GM03348 (cell line): ENCODE measurements at regions not wholly inside any gene's neighbourhood (a gene's known extent, or its start where the extent isn't known, plus 50 kb on each side); places are given as distances from the start of the nearest gene placed in this dataset.
"Not testable (repeated sequence)": the region's sequence is repeated elsewhere in the genome, so short reads cannot be mapped to it uniquely, and the experiment has no call there.

Source experiments
- DNase-seq: peaks from one replicate; pipeline ENCODE4 v3.0.0; 2012; ENCODE audit warnings: low spot score

DNA sequence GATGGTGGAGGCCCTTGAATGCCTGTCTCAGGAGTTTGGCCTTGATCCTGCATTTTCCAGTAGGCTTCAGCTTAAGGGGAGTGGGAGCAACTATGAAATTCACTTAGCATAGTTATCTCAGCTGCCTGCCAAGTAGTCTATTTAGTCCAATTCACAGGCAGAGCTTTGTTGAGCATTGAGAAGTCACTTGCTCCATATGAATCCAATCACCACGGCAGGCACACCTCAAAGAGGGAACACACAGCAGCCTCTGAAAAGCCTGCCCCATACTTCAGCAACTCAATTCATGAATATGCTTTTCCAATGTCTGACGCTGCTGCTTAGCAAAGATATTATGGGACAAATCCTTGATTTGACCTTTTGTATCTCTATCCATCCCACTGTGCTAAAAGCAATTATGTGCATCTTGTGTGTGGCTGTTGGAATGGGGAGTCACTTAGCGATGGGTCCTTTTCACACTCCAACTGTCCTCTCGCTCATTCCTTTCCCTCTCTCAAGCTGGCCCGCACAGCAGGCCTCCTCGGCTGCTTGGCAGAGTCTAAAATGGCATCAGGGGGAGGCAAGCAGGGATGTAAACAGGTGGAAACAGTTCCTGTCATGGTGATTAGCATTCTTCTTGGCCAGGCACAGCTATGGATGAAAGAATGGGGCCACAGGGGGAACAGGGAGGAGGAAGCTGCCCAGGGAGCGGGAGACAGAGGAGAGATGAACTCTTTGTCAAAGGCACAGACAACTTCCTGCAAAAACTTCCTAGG lies 56.0 kb upstream of the LRPPRC start:
- DNase-seq: no peak

DNA sequence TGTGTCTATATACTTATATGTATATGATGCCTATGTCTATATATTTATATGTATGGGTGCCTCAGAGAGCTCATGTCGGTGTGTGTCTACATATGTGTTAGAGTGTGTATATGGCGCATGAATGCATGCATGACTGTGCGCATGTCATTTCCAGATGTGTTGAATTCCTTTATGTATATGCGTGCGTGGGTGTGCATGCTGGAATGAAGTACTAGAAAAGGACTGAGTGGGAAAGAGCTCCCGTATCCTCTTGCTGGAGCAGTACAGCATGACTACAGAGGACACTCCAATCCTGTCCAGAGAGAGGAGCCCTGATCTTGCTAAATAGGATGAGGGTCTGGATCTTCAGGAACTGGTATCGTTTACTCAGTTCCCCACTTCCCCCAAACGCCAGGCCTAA lies 56.8 kb upstream of the LRPPRC start:
- DNase-seq: no peak

DNA sequence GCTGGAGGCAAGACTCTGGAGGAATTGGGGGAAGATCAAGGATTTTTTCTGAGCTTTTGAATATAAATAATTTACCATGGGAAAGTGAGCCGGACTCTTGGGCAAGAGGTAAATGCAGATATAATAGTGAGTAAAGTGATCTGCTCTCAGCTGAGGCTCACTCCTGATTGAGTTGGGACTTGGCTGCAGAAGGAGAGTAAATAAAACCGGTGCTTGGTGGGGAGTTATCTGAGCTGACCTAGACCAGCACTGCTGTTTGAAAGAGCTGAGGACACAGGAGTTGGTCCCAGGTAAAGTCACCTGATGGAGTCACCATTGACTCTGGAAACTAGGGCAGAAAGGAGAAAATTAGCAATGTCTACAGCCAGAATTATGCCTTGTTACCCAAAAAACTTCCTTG lies 57.3 kb upstream of the LRPPRC start:
- DNase-seq: no peak

DNA sequence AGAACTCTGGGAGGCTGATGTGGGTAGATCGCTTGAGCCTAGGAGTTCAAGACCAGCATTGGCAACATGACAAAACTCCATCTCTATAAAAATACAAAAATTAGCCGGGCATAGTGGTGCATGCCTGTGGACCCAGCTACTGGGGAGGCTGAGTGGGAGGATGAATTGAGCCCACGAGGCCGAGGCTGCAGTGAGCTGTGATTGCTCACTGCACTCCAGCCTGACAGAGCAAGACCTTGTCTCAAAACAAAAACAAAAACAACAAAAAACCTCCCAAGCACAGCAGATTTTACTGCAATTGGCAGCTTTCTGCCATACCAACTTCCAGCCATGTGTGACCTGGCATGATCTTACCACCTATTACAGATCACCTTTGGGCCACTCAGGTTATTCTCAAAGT lies 57.7 kb upstream of the LRPPRC start:
- DNase-seq: no peak

DNA sequence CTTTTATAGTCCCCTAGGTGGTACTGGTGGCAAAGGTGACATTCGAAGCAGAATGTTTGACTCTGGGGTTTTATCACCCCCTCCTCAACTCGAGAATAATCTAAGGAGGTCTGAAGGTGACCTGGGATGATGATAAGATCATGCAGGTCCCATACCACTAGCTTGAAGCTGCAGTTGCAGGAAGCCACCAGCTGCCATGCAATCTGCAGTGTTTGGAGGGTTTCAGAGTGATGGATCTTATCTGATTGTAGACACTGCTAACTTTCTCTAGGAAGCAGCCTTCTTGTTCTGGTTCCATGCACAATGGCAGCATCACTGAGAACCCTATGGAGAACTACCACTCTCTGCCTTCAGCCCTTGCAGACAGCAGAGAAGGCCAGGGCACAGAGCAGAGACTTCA lies 59.4 kb upstream of the LRPPRC start:
- no peak for DNase-seq

DNA sequence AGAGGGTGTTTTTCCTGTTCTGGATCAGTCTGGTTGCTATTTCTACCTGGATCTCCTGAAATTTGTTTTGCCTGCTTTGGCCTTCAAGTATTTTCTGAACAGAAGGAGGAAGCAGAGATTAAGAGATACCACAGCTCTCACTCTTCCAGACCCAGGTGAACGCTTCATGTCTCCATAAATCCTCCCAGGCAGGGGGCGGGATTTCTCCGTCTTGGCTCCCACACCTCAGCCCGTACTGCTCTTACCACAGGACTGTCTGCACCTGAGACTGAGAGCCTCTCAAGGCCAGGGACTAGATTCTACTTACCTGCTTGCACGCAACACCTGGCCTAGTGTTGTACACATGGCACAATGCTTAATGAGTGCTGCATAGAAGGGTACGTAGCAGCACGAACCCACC lies 59.9 kb upstream of the LRPPRC start:
- DNase-seq: no peak

DNA sequence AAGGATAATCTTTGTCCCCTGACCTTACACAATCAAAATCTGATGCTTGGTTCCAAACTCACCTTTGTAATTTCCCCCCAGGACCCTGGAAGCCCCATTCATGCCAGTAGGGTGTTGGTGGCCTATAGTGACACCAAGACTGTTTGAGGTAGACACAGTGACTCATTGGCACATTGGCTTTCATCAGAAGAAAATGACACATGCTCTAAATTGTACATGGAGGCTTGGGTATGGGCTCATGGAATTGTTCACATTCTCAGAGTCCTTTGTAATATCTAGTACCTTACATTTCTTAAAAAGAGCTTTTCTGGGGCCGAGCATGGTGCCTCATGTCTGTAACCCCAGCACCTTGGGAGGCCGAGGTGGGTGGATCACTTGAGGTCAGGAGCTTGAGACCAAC lies 61.2 kb upstream of the LRPPRC start:
- DNase-seq: no peak

DNA sequence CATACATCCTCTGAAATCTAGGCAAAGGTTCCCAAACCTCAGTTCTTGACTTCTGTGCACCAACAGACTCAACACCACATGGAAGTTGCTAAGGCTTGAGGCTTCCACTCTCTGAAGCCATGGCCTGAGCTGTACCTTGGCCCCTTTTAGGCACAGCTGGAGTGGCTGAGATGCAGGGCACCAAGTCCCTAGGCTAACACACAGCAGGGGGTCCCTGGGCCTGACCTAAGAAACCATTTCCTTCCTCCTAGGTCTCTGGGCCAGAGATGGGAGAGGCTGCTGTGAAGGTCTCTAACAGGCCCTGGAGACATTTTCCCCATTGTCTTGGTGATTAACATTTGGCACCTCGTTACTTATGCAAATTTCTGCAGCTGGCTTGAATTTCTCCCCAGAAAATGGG lies 64.5 kb upstream of the LRPPRC start:
- DNase-seq: not testable (repeated sequence)

DNA sequence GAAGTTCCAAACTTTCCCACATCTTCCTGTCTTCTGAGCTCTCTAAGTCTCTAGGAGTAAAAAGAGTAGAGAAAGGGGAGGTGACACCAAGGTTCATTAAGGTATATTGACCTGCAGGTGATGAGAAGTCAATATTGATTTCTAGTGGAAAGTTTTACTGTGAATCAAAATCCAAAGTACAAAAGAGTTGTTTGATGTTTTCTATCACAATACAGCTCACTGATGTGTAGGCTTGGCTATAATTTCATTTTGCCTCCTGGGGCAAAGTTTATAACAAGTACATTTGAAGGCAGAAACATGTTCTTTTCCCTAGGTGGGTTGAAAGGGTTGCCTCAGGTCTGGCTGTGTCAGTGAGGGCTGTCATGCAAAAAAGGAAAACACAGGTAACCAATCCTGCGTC lies 65.2 kb upstream of the LRPPRC start:
- no peak for DNase-seq

DNA sequence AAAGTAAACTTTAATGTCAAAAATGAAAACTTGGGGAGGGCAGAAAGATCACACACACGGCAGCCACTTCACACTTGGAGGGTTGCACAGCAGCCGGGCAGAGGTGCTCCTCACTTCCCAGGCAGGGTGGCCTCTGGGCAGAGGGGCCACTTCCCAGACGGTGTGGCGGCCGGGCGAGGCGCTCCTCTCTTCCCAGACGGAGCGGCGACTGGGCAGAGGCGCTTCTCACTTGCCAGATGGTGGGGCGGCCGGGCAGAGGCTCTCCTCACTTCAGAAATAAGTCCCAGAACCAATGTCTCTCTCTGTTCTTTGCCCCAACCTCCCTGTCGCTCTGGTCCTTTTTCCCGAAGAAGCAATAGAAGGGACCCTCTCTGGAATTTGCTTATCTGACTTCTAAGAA lies 65.7 kb upstream of the LRPPRC start:
- DNase-seq: no peak

DNA sequence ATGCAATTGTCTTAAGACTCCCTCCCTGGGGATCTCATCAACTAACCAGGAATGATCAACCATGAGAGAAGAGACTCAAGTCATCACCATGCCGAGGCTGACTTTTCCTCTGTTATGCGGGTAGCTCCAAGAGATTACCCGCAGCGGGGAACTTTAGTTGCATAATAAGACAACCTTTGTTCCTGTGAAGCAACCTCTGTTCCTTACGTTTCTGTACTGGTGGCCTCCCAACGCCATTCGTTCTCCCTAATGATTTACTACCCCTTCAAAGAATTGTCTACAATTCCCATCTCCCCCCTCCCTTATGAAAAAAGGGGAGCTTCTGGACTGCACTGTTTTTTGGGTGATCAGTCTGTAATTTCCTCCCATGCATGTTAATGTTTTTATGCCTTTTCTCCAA lies 66.1 kb upstream of the LRPPRC start:
- no peak for DNase-seq

DNA sequence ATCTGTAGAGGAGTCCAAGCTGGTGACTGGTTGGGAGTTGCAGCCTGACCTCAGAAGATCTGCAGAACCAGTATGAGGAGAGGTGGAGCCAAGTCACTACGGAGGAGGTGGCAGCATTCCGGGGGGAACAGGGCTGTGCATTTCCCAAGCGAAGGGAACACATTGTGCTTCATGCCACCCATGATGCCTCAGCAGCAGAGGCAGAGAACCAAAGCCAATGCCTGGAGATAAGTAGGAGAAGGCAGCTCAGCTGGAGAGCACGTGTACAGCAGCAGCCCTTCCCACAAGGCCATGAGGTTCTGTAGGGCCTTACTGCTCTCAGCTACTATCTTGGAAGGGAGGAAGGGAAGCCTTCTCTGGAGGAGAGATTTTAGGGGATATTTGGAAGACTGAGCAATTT lies 67.2 kb upstream of the LRPPRC start:
- DNase-seq: no peak

DNA sequence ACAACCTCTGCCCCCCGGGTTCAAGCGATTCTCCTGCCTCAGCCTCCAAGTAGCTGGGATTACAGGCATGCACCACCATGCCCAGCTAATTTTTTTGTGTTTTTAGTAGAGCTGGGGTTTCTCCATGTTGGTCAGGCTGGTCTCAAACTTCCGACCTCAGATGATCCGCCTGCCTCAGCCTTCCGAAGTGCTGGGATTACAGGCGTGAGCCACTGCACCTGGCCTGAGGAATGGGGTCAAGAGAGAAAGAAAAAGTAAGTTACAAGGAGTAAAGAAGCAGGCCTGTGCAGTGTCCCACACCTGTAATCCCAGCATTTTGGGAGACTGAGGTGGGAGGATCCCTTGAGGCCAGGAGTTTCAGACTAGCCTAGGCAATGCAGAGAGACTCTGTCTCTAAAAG lies 68.5 kb upstream of the LRPPRC start:
- not testable (repeated sequence) for DNase-seq

DNA sequence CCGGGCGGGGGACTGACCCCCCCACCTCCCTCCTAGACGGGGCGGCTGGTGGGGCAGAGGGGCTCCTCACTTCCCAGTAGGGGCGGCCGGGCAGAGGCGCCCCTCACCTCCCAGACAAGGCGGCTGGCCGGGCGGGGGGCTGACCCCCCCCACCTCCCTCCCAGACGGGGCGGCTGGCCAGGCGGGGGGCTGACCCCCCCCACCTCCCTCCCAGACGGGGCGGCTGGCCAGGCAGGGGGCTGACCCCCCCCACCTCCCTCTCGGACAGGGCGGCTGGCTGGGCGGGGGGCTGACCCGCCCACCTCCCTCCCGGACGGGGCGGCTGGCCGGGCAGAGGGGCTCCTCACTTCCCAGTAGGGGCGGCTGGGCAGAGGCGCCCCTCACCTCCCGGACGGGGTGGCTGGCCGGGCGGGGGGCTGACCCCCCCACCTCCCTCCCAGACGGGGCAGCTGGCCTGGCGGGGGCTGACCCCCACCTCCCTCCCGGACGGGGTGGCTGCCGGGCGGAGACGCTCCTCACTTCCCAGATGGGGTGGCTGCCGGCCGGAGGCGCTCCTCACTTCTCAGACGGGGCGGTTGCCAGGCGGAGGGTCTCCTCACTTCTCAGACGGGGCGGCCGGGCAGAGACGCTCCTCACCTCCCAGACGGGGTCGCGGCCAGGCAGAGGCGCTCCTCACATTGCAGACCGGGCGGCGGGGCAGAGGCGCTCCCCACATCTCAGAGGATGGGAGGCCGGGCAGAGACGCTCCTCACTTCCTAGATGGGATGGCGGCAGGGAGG lies 71.4 kb upstream of the LRPPRC start:
- not testable (repeated sequence) for DNase-seq

DNA sequence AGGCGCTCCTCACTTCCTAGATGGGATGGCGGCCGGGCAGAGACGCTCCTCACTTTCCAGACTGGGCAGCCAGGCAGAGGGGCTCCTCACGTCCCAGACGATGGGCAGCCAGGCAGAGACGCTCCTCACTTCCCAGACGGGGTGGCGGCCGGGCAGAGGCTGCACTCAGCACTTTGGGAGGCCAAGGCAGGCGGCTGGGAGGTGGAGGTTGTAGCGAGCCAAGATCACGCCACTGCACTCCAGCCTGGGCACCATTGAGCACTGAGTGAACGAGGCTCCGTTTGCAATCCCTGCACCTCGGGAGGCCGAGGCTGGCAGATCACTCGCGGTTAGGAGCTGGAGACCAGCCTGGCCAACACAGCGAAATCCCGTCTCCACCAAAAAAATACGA lies 72.0 kb upstream of the LRPPRC start:
- not testable (repeated sequence) for DNase-seq

DNA sequence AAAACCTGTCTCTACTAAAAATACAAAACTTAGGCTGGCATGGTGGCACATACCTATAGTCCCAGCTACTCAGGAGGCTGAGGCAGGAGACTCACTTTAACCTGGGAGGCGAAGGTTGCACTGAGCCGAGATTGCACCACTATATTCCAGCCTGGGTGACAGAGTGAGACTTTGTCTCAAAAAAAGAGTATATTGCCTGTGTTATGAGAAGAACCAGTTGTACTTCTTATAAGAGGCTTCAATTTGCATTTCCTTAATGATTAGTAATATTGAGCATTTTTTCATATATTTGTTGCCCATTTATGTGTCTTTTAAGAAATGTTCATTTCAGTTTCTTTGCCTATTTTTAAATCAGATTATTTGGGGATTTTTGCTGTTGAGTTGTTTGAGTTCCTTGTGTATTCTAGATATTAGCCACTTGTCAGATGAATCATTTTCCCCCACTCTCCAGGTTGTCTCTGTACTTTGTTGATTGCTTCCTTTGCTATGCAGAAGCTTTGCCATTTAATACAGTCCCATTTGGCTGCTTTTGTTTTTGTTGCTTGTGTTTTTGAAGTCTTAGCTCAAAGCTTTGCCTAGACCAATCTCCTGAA lies 75.8 kb upstream of the LRPPRC start:
- DNase-seq: no peak

DNA sequence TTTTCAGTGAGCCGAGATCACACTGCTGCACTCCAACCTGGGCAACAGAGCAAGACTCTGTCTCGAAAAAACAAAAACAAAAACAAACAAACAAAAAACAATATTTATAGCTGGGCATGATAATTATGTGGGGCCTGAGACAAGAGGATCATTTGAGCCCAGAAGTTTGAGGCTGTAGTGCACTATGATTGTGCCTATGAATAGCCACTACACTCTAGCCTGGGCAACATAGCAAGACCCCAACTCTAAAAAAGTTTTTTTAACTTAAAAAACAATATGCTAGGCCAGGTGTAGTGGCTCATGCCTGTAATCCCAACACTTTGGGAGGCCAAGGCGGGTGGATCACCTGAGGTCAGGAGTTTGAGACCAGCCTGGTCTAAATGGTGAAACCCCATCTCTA lies 77.9 kb upstream of the LRPPRC start:
- not testable (repeated sequence) for DNase-seq

DNA sequence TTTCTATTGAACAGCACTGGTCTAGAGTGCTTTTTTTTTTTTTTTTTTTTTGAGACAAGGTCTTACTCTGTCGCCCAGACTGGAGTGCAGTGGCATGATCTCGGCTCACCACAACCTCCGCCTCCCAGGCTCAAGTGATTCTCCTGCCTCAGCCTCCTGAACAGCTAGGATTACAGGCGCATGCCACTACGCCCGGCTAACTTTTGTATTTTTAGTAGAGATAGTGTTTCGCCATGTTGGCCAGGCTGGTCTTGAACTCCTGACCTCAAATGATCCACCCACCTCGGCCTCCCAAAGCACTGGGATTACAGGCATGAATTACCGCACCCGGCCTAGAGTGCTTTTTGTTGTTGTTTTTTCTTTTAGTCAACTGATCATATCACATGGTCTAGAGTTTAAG lies 79.0 kb upstream of the LRPPRC start:
- DNase-seq: not testable (repeated sequence)

DNA sequence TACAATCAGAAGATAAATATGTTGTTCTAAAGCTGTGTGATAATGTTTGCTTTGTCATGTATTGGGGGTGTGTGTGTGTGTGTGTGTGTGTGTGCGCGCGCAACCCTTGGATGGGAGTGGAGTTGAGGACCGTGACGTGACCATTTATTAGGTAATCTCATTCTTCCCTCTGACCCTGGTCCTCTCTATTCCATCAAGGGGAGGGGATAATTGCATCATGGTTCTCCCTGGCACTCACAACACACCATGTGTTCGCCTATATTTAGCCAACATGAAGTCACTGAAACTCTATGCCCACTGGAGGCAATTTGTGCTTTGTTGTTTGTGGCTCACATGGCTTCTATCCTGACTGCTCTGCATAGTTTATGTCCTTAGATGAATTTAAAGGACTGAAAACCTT lies 79.8 kb upstream of the LRPPRC start:
- peak; percentile 69 for DNase-seq

DNA sequence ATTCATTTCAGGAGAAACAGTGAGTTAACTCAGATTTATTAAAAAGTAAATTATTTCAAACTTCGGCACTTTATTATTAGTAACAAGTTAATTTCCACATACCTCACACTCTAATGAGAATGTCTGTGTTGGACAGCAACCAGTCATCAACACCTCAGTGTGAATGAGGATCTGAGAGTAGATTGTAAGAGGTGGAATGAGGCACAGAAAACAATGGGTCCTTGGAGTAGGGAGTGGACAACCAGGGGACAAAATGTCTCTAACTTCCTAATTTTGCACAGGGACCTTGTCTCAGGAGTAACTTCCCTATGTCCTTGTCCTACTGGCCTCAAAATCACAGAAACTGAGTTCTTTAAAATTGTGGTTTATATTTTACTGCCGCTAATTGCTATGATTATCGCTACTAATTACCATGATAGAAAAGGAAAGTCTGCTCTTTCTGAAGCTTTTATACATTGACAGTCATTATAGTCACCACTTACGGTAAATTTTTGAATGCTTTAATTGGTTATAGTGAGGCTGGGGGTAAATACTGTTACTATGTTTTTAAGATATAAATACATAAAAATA lies 82.2 kb upstream of the LRPPRC start:
- no peak for DNase-seq

DNA sequence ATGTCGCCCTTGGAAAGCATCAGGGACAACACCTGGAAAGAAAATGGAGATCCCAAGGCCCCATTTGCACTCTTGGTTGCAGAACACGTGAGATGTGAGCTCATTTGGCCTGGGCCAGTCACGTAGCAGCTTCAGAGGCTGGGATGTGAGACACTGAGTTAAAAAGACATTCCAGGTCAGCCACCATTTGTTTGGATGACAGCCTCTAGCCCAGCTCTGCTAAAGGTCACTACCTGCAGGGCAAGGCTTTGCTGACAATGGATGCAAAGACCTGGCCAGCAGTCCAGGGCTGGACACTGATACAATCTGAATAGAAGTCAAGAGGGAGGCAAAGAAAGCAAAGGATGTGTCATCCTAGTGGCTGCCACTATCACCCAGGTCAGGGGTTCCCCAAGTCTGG lies 83.9 kb upstream of the LRPPRC start:
- no peak for DNase-seq

DNA sequence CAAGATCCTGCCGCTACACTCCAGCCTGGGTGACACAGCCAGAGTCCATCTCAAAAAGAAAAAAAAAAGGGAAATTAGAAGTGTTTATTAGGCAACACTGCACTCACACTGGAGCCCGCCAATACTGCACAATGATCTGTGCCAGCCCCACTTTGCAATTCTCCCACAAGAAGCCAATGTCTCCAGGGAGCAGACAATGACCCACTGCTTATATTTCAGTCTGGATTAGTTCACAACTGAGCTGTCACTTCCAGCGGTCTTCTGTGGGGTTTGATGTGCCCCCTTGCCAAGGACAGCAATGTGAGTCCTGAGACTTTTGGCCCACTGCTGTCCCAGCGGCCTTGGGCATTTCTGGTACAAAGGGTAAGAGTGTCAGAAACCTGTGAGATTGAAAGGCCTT lies 85.6 kb upstream of the PPM1B start:
- no peak for DNase-seq

DNA sequence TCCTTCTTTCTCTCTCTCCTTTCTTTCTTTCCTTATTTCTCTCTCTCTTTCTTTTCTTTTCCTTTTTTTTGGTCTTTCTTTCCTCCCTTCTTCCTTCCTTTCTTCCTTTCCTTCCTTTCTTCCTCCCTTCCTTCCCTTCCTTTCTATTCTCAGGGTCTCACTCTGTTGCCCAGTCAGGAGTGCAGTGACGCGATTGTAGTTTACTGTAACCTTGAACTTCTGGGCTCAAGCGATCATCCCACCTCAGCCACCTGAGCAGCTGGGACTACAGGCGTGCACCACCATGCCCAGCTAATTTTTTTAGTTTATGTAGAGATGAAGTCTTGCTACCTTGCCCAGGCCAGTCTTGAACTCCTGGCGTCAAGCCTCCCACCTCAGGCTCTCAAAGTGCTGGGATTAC lies 83.8 kb upstream of the PPM1B start:
- no peak for DNase-seq
